A673 (cell line): ENCODE measurements at regions not wholly inside any gene's neighbourhood (a gene's known extent, or its start where the extent isn't known, plus 50 kb on each side); places are given as distances from the start of the nearest gene placed in this dataset.

Source experiments
- CTCF ChIP-seq: fragments of 300-800, 200-600 bp; sonication (generic); conservative IDR thresholded peaks from 2 replicates; pipeline ENCODE4 v1.5.1; 2017; ENCODE audit warnings: low read depth, mild to moderate bottlenecking, antibody characterized with exemption, low read length, moderate library complexity, mixed read lengths
- EZH2 ChIP-seq: fragments of 200-600 bp; sonication (generic); IDR thresholded peaks from 2 replicates; pipeline ENCODE4 v1.6.1; 2017; ENCODE audit warnings: borderline replicate concordance, low read depth, mild to moderate bottlenecking, mixed read lengths, antibody characterized with exemption, low read length; ENCODE audit not compliant: poor library complexity, severe bottlenecking

DNA sequence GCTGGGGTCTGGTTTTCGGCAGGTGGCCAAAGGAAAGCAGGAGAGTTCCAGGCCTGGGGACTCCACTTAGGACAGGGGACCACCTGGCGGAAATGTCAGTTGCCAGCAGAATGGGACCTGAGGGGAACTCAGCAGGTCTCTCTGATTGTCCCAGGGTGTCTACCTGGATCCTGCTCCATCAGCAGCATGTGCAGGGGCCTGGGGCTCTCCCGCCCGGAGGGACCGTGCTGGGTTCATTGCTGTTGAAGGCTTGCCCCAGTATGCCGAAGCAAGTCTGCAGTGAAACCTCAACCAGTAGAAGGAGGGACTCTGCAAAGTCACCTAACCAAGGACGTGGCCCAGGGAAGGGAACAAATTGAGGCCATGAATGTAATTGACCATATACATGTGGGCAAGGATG, 506.5 kb upstream of the MKI67 start:
- TF ChIP-seq CTCF (no peak), EZH2 (no peak)
